ENCODE measurements at regions not wholly inside any gene's neighbourhood (a gene's known extent, or its start where the extent isn't known, plus 50 kb on each side); places are given as distances from the start of the nearest gene placed in this dataset.

DNA sequence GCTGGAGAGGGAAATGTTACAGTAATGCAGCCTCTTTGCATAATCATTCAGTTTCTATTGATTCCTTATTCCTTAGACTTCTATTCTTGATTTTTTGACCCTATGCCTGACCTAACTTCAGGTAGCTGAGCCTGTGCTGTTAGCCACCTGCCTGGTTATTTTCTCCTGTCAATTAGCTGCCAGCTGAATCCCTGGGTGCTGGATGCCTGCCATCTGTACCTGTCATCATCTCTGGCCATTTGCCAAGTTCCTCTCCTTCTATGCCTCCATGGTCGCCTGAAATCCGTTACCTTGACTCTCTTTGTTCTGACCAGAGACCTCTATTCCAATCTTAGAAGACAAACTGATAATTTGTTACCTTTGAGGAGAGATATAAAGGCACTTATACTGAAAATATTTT is 178.3 kb downstream of the CAVIN4 start:
- no peak overlapping the region for H3K4me3 ChIP-seq (ENCODE audit: low read depth, low read length)
- TF ChIP-seq, protein P1, sequence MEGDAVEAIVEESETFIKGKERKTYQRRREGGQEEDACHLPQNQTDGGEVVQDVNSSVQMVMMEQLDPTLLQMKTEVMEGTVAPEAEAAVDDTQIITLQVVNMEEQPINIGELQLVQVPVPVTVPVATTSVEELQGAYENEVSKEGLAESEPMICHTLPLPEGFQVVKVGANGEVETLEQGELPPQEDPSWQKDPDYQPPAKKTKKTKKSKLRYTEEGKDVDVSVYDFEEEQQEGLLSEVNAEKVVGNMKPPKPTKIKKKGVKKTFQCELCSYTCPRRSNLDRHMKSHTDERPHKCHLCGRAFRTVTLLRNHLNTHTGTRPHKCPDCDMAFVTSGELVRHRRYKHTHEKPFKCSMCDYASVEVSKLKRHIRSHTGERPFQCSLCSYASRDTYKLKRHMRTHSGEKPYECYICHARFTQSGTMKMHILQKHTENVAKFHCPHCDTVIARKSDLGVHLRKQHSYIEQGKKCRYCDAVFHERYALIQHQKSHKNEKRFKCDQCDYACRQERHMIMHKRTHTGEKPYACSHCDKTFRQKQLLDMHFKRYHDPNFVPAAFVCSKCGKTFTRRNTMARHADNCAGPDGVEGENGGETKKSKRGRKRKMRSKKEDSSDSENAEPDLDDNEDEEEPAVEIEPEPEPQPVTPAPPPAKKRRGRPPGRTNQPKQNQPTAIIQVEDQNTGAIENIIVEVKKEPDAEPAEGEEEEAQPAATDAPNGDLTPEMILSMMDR (conservative IDR thresholded peaks at IDR 0.05; ENCODE audit: low read depth, low read length) = no peak
- no peak for DNase-seq (ENCODE audit: low read depth)

DNA sequence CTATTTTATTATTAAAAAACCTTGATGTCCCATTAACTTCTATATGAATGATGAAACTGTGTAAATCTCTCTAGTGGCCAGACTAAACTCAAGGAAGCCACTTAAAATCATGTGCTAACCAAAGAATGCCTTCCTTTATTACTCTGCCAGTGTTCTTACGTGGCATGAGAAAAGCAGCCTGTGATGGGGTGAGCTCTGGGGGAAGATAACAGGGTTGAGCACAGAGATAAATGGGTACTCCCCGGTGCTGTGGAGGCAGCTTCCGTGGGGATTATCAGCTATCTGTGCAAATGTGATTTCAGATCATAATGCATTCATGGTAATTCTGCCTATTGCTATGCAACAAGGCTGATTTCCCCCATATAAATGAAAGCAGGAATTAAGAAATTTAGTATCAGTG is 181.3 kb downstream of the CAVIN4 start:
- DNase-seq (ENCODE audit: low read depth) = no peak
- no peak overlapping the region for H3K4me3 ChIP-seq (ENCODE audit: low read depth, low read length)
- TF ChIP-seq, protein P1 (conservative IDR thresholded peaks at IDR 0.05; ENCODE audit: low read depth, low read length) = no peak

DNA sequence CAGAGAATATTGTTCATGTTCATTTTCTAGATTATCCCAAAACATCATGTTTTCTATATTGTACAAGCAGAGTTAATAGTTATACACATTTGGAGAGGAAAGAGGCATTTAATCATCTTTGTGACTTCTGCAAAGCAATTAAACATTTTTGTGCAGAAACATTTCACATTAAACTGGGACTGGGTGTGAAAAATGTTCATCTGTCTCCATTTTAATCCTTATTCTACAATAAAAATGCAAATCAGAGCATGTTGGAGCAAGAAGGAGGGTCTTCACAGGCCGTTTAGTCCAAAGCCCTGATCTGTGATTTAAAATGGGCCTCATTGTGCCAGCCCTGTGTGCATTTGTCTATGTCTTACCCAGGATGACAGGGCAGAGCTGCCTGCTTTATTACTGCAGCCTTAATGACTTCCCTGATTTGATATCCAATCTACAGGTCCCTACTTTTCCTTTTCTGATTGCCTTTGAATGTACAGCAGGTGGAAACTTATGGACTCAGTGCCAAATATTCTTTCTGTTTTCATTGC is 183.5 kb downstream of the CAVIN4 start:
- no peak overlapping the region for H3K4me3 ChIP-seq (ENCODE audit: low read depth, low read length)
- TF ChIP-seq, protein P1 (conservative IDR thresholded peaks at IDR 0.05; ENCODE audit: low read depth, low read length) = no peak
- no peak for DNase-seq (ENCODE audit: low read depth)

DNA sequence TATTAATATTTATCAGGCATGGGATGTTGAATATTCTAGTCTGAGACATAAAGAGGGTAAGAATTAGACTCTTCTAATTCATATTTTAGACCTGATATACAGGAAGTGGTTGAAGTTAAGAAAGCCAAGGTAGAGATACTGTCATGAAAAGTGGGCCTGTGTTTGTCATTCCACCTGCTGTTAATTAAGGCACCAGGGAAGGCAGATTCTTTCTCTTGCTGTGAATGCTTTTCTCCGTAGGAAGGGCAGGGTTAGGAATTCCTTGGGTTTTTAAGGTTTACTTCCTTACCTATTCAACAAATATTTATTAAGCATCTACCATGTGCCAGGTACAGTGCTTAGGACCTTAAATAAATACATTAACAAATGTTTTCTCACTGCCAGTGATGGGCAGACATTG is 196.4 kb downstream of the CAVIN4 start:
- H3K4me3 ChIP-seq (ENCODE audit: low read depth, low read length) = no peak overlapping the region
- TF ChIP-seq, protein P1 (conservative IDR thresholded peaks at IDR 0.05; ENCODE audit: low read depth, low read length) = no peak
- DNase-seq (ENCODE audit: low read depth) = no peak

DNA sequence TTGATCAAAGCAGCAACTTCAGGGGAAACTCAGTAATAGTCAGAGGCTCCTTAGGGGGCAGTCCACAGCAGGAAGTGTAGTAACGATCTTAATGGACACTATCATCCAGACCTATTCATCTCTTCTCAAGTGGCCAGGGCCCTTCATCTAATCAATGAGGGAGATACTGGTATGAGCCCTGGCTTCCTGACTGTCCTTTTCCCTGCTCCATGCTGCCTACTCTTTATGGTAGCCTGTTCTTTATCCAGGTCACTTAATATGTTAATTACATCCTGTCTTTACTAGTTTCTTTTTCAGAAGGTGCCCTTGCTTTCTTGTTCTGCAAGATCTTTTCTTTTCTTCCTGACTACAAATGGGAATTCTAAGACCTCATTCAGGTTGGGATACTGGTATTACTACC is 197.1 kb downstream of the CAVIN4 start:
- no peak overlapping the region for H3K4me3 ChIP-seq (ENCODE audit: low read depth, low read length)
- TF ChIP-seq, protein P1 (conservative IDR thresholded peaks at IDR 0.05; ENCODE audit: low read depth, low read length) = no peak
- no peak for DNase-seq (ENCODE audit: low read depth)

DNA sequence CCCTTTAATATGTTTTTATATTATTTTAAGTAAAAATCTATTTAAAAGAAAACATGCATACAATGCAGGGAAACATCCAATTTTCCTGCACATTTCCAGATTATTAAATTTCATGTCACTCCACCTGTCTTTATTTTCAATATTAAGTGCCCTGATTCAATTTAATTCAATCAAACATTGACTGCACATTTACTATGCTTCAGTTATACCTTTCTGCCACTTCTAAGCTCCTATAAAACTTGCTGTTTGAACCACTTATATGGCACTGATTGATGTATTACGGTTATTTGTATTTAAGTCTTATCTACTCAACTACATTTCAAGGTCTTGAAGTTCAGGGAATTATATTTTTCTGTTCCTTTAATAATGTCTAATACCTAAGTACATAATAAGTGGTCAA is 198.0 kb downstream of the CAVIN4 start:
- DNase-seq (ENCODE audit: low read depth) = no peak
- TF ChIP-seq, protein P1 (conservative IDR thresholded peaks at IDR 0.05; ENCODE audit: low read depth, low read length) = no peak
- no peak overlapping the region for H3K4me3 ChIP-seq (ENCODE audit: low read depth, low read length)

DNA sequence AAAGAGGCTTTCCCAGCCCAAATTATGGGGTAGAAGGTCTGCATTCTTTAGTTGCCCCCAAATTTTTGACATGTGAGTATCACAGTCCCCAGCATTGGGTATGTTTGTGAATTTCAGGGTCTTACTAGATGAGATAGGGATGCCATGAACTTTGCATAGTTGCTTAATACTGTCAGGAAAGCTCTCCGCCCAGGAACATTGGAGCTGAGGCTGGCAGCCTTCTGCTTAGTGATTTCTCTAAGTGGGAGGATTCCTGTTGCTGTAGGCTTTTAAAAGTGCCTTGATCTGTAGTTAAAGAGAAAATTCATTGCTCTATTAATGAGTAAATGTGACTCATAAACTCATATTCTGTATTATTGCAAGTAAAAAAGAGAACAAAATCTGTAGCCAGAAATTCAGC is 206.9 kb downstream of the CAVIN4 start:
- no peak overlapping the region for H3K4me3 ChIP-seq (ENCODE audit: low read depth, low read length)
- DNase-seq (ENCODE audit: low read depth) = no peak
- TF ChIP-seq, protein P1 (conservative IDR thresholded peaks at IDR 0.05; ENCODE audit: low read depth, low read length) = no peak

Measured in epithelial cell of proximal tubule (primary cell).